ENCODE measurements at regions not wholly inside any gene's neighbourhood (a gene's known extent, or its start where the extent isn't known, plus 50 kb on each side); places are given as distances from the start of the nearest gene placed in this dataset.
"Not testable (repeated sequence)": the region's sequence is repeated elsewhere in the genome, so short reads cannot be mapped to it uniquely, and the experiment has no call there.

GRCh38 chr10:80750268-80750667, 212.6 kb downstream of the SH2D4B start:
- DNase-seq (ENCODE audit: low spot score): no peak

DNA sequence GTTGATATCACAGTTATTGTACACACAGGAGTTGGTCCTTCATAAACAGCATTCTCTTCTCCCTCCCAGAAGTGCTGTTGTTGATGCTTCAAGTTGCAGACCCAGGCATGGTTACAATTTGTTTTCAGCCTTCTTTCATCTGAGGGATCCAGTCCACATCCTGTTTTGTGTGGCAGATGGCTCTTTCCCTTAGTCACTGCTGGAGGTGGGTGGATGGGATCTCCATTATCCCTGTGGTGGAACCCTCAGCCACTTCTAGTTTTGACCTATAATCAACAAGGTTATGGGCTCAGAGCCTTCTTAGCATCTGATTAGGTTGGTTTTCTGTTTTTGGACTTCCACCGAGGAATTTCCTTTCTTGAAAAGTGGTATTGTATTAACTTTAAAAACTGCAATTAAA, 214.2 kb downstream of the SH2D4B start:
- no peak for DNase-seq (ENCODE audit: low spot score)

DNA sequence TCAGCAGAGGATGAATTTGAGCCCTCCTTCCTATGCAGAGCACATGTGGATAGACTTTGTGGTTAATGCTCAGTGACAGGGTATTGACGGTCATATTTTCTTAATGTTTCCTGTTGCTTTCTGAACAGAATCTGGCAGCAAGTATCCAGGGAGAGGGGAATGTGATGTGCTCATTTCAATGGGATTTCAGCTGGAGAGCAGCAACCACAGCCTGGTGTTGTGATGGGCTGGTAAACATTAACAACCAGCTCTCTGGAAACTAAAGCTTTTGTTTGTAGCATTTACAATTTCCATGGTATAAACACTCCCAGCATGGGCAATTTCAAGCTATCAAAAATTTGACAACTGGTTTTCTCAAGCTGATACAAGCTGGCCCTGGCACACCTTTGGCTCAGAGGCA, 215.9 kb downstream of the SH2D4B start:
- DNase-seq (ENCODE audit: low spot score): no peak

- DNase-seq (ENCODE audit: low spot score): no peak
Measured at GRCh38 chr10:80755893-80756292, 218.2 kb downstream of the SH2D4B start.

GRCh38 chr10:80759693-80760092, 222.0 kb downstream of the SH2D4B start:
- no peak for DNase-seq (ENCODE audit: low spot score)

GRCh38 chr10:80760914-80761371, 223.2 kb downstream of the SH2D4B start:
- DNase-seq (ENCODE audit: low spot score): no peak

- no peak for DNase-seq (ENCODE audit: low spot score)
Measured at GRCh38 chr10:80767963-80768362, 230.3 kb downstream of the SH2D4B start.

- no peak for DNase-seq (ENCODE audit: low spot score)
Measured at GRCh38 chr10:80769700-80770160, 232.0 kb downstream of the SH2D4B start.

DNA sequence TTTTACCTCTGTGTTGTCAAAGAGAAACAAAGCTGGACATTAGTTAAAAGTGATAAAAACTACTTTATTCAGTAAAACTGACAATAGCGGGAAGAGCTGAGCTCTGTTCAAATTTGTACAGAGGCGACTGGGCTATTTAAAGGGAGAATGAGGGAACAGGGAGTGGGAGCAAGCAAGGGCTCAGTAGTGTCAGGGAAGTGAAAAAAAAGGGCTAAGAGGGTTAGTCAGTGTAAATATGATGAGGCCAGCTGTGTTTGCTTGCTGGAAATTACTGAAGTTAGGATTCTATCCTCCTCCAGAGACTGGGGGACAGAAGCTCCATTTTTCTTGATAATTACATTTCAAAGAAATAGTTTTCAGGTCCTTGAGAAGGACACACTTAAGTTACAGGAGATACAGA, 232.5 kb downstream of the SH2D4B start:
- no peak for DNase-seq (ENCODE audit: low spot score)

DNA sequence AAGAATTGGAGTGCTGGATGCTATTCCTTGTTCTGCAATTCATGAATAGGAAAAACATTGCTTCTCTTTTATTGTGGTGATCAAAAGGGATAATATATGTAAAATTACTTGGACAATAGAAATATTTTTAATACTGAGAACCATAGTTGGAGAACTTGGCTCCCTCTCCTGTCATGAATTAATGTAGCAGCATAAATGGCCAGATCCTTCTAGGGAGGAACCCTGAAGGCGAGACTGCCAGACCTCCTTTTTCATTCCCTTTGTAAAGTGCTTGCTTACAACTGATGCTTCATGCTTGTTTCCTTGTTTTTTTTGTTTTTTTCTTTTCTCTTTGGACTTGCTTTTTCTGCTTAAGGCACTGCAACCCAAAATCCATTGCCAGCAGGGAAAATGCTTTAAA, 233.6 kb downstream of the SH2D4B start:
- DNase-seq (ENCODE audit: low spot score): no peak

DNA sequence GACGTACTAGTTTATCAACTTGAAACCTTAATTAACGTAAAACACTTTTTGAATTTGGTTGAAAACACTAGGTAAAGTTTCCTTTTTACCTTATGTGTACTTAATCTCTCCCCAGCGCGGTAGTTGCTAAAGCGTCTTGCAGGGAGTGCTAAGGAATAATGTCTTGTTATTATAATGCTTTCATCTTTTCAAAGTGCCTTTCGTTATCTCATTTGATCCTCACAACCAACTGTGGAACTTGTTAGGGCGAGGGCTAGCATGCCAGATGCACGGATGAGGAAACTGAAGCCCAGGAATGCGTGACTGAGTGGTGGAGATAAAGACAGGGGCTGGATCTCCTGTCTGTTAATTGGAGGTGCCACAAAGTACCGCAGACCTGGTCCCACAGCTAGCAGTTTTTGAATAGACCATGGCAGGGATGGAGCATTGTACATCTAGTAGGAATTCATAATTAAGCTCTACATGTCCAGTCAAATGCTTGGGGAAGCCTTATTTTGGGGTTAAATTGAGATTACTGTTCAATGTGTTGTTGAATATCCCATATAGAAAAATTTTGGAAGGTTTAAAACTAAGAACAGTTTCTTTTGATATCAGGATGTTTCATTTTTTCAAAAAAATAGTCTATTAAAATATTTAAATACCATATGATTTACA, 234.3 kb downstream of the SH2D4B start:
- DNase-seq (ENCODE audit: low spot score): no peak

DNA sequence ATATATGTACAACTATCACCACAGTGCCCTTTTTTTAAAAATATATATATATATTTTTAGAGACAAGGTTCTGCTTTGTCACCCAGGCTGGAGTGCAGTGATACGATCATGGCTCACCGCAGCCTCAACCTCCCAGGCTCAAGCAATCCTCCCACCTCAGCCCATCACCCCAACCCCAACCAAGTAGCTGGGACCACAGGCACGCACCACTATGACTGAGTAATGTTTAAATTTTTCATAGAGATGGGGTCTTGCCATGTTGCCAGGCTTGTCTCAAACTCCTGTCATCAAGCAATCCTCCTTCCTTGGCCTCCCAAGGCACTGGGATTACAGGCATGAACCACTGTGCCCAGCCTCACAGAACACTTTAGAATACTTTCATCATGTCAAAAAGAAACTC, 234.9 kb downstream of the SH2D4B start:
- no peak for DNase-seq (ENCODE audit: low spot score)

DNA sequence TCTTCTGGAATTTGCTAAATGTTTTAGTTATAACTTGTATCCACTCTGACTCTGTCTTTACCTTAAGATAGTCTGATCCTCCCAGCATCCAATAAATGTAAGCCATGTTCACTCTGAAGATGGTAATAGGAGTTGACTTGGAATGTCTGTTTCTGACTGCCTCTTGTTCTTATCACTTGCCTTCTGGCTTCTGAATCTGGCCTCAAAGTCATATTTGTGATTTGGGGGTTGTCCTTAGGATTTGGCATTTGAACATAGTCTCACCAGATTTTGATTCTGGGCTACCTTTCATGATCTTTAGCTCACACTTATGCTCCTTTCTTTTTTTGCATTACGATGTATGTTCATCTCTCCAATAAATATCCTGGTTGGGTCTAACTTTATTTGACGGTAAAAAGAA, 247.0 kb downstream of the SH2D4B start:
- DNase-seq (ENCODE audit: low spot score): no peak

DNA sequence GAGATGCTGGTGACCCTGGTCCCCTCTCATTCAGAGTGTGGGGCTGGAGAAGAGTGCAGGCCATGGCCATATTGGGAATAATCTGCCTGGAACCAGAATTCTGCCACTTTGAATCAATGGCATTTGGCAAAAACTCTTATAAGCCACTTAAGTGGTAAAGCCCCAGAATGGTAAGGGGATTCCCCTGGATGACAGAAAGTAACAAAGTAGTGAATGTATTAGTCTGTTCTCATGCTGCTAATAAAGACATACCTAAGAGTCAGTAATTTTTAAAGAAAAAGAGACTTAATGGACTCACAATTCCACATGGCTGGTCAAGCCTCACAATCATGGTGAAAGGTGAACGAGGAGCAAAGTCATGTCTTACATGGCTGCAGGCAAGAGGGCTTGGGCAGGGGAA, 248.6 kb downstream of the SH2D4B start:
- no peak for DNase-seq (ENCODE audit: low spot score)

DNA sequence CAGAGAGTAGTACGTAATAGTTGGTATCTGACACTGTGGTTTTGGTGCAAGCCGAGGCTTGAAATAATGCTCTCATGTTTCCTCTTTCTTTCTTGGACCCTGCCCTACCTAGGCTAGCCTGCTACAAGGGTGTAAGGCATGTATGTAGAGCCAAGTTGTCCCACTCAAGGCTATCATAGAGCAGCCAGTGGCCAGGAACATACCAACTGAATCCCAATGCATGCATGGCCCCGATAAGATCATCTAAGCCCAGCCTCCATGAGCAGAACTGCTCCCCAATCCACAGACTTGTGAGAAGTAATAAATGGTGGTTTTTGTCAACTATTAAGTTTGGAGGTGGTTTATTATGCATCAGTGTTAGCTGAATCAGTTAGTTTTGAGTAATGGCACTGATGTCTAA, 250.2 kb downstream of the SH2D4B start:
- no peak for DNase-seq (ENCODE audit: low spot score)

- no peak for DNase-seq (ENCODE audit: low spot score)
Measured at GRCh38 chr10:80794994-80795393, 257.3 kb downstream of the SH2D4B start.

DNA sequence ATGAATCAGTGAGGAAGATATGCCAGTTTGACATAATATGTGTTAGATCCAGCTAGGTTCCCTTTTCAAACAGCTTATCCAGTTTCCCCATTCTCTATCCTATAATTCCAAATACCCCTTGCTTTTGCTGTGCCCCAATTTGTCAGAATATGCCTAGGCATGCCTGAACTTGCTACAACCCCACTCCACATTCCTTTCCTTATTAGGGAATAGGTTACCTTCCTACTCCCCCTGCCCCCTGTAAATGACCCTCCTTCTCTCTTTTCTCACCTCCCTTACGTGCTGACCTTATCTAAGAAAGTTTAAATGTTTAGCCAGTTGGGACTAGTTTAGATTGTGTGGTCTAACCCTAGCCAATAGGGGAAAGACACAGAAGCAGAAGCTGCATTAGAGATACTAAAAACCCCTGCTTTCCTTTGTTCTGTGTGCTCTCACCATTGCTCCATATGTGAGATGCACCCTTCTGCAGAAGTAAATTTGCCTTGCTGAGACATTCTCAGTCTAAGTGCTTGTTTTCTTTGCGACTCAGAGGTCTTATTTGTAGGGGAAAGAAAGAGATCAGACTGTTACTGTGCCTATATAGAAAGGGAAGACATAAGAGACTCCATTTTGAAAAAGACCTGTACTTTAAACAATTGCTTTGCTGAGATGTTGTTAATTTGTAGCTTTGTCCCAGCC, 267.8 kb downstream of the SH2D4B start:
- DNase-seq (ENCODE audit: low spot score): no peak

- no peak for DNase-seq (ENCODE audit: low spot score)
Measured at GRCh38 chr10:80814147-80814652, 276.5 kb downstream of the SH2D4B start.

DNA sequence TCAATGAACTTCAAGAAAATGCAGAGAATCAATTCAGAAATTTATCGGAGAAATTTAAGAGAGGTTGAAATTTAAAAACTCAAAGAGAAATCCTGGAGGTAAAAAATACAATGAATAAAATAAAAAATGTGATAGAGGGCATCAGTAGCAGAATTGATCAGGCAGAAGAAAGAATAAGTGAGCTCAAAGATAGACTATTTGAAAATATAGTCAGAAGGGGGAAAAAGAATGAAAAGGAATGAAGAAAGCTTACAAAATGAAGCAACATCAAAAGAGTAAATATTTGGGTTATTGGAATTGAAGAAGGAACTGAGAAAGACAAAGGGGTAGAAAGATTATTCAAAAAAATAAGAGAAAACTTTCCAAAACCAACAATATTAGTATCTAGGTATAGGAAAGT, 291.4 kb downstream of the SH2D4B start:
- no peak for DNase-seq (ENCODE audit: low spot score)

- DNase-seq (ENCODE audit: low spot score): no peak
Measured at GRCh38 chr10:80829562-80829961, 291.9 kb downstream of the SH2D4B start.

DNA sequence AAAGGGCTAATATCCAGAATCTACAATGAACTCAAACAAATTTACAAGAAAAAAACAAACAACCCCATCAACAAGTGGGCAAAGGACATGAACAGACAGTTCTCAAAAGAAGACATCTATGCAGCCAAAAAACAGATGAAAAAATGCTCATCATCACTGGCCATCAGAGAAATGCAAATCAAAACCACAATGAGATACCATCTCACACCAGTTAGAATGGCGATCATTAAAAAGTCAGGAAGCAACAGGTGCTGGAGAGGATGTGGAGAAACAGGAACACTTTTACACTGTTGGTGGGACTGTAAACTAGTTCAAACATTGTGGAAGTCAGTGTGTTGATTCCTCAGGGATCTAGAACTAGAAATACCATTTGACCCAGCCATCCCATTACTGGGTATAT, 295.0 kb downstream of the SH2D4B start:
- DNase-seq (ENCODE audit: low spot score): not testable (repeated sequence)

DNA sequence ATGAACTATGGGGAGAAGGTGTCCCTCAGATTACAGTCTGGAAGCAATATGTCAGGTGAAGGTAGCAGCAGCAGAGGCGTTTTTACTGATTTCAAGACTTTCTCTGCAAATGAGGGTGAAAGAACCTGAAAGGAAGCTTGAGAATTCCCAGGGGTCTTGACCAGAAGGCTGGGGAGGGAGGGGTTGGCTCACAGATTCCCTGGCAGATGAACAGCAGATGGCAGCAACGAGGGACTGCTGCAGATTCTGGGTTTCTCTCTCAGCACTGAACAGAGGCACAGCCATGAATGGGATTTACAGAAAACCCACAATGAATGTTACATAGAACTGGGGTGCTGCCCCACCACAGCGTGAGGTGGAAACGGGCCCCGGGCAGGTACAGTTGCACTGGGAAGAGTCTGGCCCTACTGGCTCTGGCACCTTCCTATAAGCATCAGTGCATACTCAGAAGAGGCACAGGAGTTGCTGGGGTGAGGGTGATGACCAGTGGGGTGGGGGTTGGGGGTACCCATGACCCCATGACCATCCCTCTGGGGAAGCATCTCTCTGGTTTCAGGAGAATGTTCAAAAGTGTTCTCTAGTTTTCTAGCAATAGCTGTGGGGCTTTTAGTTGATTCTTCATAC, 317.8 kb downstream of the SH2D4B start:
- DNase-seq (ENCODE audit: low spot score): no peak

DNA sequence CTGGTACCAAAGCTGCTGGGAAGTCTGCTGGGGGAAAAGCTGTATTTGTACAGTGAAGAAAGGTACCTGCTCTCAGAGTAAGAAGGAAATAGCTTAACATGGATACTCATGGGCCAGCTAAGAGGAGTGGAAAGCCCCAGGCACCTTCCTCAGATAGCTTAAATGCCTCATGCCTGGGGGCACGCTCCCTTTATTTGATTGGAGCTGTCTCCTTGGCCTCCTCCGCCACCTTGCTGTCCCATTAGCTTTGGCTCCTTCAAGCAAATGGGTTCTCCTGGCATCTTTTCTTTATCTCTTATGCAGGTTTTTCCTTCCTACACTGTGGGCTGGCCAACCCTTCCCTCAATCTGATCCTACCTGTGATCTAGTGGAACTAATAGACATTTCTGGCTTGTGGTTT, 318.5 kb downstream of the SH2D4B start:
- no peak for DNase-seq (ENCODE audit: low spot score)
